ENCODE measurements at regions not wholly inside any gene's neighbourhood (a gene's known extent, or its start where the extent isn't known, plus 50 kb on each side); places are given as distances from the start of the nearest gene placed in this dataset.

GRCh38 chr11:96842731-96843130 lies 452.9 kb downstream of the JRKL start (continued):
- no peak for TF ChIP-seq MITF (IDR thresholded peaks at IDR 0.05)
- no peak for TF ChIP-seq HDAC3 (IDR thresholded peaks at IDR 0.05; ENCODE audit: borderline replicate concordance, partially characterized antibody)
- TF ChIP-seq EGR1 (conservative IDR thresholded peaks at IDR 0.05): no peak
- TF ChIP-seq ZNF121 (CRISPR knock-in tag; conservative IDR thresholded peaks at IDR 0.05): no peak
- TF ChIP-seq SRSF9 (IDR thresholded peaks at IDR 0.05; ENCODE audit: borderline replicate concordance, low read depth, low read length): no peak

- FAIRE-seq (no peak), ATAC-seq (no peak)
- WGBS (ENCODE audit: insufficient coverage, low coverage, missing lambda C conversion rate): 5% methylated on average over 3 of the region's 3 CpGs
Observed at GRCh38 chr11:96854425-96854824, 464.6 kb downstream of the JRKL start.

More at GRCh38 chr11:96854425-96854824, 464.6 kb downstream of the JRKL start:
- Histone ChIP-seq H3K27ac (ENCODE audit: extremely low read depth, low read depth, low read length) (no peak overlapping the region), H2AFZ (ENCODE audit: low read depth, low read length) (no peak overlapping the region), H3K4me2 (ENCODE audit: insufficient read depth, low read length) (no peak overlapping the region), H3K36me3 (ENCODE audit: control insufficient read depth, insufficient read depth, low read length) (no peaks in the 10 kb centered on the region), H3K9me1 (ENCODE audit: control insufficient read depth, insufficient read depth, low read length) (no peaks in the 10 kb centered on the region), H3K79me2 (ENCODE audit: control insufficient read depth, insufficient read depth, low read length) (no peaks in the 10 kb centered on the region), H3K27me3 (ENCODE audit: control insufficient read depth in 2 of 2, insufficient read depth in 2 of 2, low read length in 2 of 2) (no peaks in the 10 kb centered on the region), H3K9me3 (replicated peaks; ENCODE audit: control insufficient read depth, insufficient read depth, low read depth, low read length) (no peaks in the 10 kb centered on the region), H3K9ac (ENCODE audit: insufficient read depth in 1 of 2, low read depth in 2 of 2, low read length in 2 of 2) (no peak overlapping the region), H3K4me3 (no peak overlapping the region), H4K20me1 (replicated peaks; ENCODE audit: control insufficient read depth, insufficient read depth, low read length) (no peaks in the 10 kb centered on the region), H3K4me1 (replicated peaks in 1 of 2; ENCODE audit: control insufficient read depth in 2 of 2, insufficient read depth in 2 of 2, low read length in 2 of 2) (no peaks in the 10 kb centered on the region)
- DNase-seq (ENCODE audit: extremely low read depth in 1 of 4, low spot score in 3 of 4): no peak
- intact Hi-C loops (cut with micrococcal nuclease) (no loop called here), in situ Hi-C loops (cut with MboI) (no loop called here)
- POLR2A ChIA-PET: no interaction called here
- TF ChIP-seq BRF2 (IDR thresholded peaks at IDR 0.05; ENCODE audit: borderline replicate concordance, insufficient read depth, insufficient read length) (no peak), ZNF551 (CRISPR knock-in tag; IDR thresholded peaks at IDR 0.05) (no peak), ARNT (IDR thresholded peaks at IDR 0.05) (no peak), ZNF175 (CRISPR knock-in tag; IDR thresholded peaks at IDR 0.05; ENCODE audit: low read depth) (no peak), ARID4B (CRISPR knock-in tag; IDR thresholded peaks at IDR 0.05) (no peak)
- CTCF ChIA-PET (ENCODE audit: low intra/inter-chr PET ratio): no interaction called here
- no TSS peak for BruUV-seq (replicated peaks)

Measured in K562 (cell line).